Prostate gland (tissue), 1 donor: ENCODE measurements at regions not wholly inside any gene's neighbourhood (a gene's known extent, or its start where the extent isn't known, plus 50 kb on each side); places are given as distances from the start of the nearest gene placed in this dataset.

Source experiments
- POLR2A ChIP-seq: fragments of 450-650 bp; IDR thresholded peaks from one replicate; pipeline ENCODE4 v1.6.1; 2016; ENCODE audit warnings: antibody characterized with exemption, mild to moderate bottlenecking
- POLR2AphosphoS5 ChIP-seq: sonication (generic); formaldehyde crosslinking; IDR thresholded peaks from one replicate; pipeline ENCODE4 v1.6.1; 2017; ENCODE audit warnings: antibody characterized with exemption

DNA sequence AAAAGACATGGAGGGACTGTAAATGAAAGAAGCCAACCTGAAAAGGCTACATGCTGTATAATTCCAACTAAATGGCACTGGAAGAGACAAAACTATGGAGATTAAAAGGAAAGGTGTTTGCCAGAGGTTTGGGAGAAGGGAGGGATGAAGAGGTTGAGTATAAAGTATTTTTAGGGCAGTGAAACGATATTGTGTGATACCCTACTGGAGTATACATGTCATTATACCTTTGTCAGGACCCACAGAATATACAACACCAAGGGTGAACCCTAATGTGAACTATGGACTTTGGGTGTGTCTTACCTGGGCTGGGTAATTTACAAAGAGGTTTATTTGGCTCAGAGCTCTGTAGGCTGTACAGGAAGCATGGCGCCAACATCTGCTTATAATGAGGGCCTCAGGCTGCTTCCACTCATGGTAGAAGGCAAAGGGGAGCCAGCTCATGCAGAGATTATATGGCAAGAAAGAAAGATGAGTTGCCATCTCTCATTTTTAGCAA is 73.4 kb downstream of the CD2 start:
- TF ChIP-seq POLR2AphosphoS5 (no peak), POLR2A (no peak)
